NCI-H1092 (cell line): ENCODE measurements at regions not wholly inside any gene's neighbourhood (a gene's known extent, or its start where the extent isn't known, plus 50 kb on each side); places are given as distances from the start of the nearest gene placed in this dataset.

ENCODE experiments used
- DNase-seq: peaks from one replicate; lab custom pipeline; 2025; lab: John Stamatoyannopoulos, UW

GRCh38 chr13:104414771-104415170, 1348.6 kb upstream of the SLC10A2 start:
- no peak for DNase-seq

DNA sequence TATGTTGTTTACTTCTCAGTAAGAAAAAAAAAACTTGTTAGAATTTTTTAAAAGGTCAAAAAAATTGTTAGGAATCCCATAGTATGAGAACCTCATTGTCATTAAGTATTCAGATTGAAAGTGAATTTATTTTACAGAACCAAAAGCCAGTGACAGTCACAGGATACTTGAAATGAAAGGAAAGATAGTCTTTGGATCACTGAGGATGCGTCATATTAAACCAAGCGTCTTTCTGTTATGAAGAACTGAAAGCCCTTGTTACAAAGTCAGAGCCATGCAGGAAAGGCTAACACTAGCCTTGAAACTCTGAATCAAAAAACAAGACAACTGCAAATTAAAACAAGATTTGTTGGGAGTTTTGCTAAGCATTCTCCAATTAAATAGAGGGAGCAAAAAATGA, 1348.0 kb upstream of the SLC10A2 start:
- no peak for DNase-seq

DNA sequence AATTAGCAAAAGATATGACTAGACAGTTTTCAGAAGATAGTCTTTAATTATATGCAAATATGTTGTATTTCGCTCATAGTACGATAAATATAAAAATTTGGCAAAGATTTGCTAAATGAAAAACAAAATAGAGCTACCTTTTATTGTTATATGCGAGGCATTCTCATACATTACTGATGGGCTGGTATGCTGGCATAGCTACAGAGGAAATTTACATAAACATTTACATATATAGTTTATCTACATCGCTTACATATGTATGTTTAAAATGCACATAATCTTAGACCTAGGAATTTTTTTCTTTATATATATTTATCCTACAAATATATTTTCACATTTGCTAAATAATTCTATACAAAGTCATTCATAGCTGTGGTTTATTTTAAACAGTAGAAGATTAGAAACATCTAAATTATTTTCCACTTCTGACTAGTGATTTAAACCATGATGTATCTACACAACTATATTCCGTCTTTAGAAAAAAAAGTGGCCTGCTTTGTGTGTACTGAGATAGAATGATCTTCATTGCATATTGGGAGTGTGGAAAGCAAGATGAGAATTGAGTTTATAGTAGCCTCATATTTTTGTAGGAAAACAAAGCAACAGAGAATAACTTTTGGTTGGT, 1345.0 kb upstream of the SLC10A2 start:
- DNase-seq: no peak

GRCh38 chr13:104408733-104409132, 1342.5 kb upstream of the SLC10A2 start:
- DNase-seq: no peak

GRCh38 chr13:104404325-104404724, 1338.1 kb upstream of the SLC10A2 start:
- peak; percentile 1 for DNase-seq

DNA sequence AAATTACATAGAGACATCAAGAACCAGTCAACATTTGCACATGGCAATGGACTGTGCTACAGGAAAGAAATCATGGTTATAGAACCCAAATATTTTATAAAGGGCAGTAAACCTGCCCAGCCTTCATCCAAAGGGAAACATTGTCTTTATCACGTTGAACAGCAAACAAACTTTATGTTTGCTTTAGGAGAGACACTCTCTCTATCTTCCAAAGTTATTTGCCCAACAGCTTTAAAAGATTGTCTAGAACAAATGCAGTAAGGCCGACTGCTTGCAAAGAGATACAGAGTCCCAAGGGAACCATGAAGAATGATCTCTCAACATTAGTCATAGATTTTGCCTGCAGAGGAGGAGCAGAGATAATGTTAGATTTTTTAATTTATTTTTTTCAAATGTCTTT, 1323.5 kb upstream of the SLC10A2 start:
- DNase-seq: no peak

GRCh38 chr13:104387510-104387909, 1321.3 kb upstream of the SLC10A2 start:
- DNase-seq: no peak

DNA sequence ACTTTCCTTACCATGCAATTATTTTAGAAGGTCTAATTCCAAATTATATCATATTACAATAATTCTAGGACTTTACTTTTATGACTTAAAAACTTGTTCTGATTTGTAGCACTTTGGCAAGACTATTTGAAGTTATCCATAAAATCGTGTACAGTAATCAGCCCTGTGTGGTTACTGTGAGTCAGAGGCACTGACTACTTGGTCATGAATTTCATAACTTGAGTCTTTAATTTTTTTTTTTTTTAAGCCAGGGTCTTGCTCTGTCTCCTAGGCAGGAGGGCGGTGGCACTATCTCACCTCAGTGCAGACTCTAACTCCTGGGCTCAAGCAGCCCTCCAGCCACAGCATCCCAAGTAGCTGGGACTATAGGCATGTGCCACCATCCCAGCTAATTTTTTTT, 1319.2 kb upstream of the SLC10A2 start:
- no peak for DNase-seq

GRCh38 chr13:104382951-104383350, 1316.7 kb upstream of the SLC10A2 start:
- no peak for DNase-seq

DNA sequence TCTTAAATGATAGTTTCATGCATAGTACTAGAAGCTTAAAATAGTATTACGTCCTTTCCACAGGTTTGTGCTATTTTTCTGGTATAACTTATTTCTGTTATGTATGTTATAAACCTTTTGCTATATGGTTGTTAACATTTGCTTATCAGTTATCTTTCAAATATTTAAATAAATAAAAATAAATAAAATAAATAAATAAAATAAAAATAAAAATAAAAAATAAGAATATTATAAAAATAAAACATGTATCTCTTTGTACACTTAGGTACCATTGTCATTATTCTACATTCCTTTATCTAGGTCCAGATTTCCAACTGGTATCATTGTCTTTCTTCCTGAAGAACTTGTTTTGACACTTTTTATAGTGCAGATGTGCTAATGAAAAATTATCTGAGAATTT, 1310.4 kb upstream of the SLC10A2 start:
- no peak for DNase-seq

- DNase-seq: no peak
Observed at GRCh38 chr13:104375614-104376013, 1309.4 kb upstream of the SLC10A2 start.

DNA sequence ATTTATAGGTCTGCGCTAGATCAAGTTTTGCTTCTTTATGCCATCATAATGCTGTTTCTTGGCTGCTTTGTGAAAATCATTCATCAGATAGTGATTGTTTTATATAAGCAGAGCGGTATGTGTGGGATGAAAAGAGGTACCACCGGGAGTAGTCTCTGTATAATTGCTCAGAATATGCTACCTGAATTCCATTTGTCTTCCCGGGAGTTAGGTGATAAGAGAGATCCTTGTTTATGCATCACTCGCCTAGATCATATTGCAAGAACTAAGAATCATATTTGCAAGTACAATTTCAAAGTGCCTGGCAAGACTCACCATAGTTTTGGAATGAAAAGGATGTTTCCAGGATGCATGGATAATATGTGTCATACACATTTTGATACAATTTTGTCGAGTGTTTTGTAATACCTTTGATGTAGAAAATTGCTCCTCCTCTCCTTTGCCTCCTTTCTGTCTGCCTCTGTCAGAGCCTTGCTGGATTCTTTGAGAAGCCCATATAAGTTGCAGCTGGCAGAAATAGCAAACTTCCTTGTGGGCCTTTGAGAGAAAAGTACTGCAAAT, 1306.0 kb upstream of the SLC10A2 start:
- no peak for DNase-seq

DNA sequence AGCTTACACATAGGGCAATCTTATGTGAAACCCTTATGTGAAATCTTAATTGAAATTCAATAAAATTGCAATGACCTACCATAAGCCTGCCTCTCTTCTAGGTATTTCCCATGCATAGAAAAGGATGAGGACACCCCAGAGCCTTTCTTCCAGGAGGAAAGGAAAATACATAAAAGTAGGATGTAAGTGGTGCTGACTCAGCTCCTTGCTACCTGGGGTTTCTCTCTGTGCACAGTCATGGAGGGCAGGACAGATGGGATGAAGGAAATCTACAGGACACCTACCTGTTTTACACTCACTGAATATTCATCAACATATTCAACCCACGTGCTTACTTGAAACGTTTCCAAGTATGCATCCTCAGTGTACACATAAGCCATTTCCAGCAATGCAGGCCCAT, 1299.2 kb upstream of the SLC10A2 start:
- no peak for DNase-seq

DNA sequence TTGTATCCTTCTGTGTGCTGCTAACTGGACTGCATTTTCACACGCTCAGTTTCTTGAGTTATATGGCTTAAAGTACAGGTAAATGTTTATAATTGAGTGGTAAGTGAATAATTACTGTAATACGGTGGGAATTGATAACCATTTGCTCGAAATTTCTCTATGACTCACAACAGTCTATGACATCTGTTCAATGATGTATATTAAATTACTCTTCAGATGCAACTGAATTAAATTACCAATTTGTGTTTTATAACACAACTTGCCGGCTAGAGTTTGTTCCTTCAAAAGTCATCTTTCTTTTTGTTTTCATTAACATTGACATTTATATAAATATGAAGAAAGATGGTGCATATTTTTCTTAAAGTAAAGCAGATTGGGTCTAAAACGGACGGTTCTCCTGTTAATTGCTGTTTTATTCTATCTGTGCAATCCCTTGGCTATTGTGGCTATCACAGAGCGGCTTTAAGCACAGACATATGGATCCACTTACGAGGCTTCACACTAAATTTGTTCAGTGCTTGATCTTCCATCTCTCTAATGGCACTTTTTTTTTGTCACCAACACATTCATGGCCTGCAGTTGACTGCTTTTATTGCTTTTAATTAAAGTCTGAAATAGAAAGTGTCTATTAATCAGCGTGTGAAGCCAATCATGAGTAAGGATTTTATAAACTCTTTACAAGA, 1291.6 kb upstream of the SLC10A2 start:
- DNase-seq: no peak

DNA sequence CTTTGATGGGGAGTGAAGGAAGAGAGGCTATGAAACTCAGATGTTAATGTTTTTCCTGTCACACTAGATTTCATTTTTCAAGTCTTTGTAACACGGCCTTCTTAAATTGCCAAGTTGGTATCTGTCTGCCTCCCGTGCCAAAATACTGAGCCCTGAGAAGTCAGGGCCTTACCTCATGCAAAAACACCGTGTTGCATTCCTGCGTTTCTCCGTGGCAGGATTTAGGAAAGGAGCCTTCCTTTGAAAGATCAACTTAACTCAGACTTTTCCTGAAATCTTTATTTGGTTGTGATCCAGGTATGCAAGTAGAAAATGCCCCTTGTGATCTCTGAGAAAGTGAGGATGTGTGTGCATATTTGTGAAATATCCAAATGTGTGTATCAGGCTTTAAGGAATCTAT, 1291.0 kb upstream of the SLC10A2 start:
- DNase-seq: no peak

- no peak for DNase-seq
Observed at GRCh38 chr13:104355041-104355670, 1288.9 kb upstream of the SLC10A2 start.

DNA sequence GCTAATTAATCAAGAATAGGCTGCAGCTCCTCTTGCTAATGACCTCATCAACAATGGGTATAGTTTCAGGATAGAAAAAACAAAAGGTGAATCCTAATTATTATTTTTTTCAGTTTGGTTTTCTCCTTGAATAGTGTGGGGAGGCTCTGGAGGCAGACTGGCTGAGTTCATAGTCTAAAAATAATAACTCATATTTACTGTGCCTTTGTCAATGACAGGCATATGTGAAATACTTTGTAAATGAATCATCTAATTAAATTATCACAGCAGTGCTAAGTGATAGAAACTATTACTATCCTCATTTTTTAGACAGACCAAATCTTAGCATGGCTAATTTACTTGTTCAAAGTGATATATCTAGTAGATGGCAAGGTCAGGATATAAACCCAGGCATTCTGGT, 1261.0 kb upstream of the SLC10A2 start:
- no peak for DNase-seq

GRCh38 chr13:104326523-104326922, 1260.3 kb upstream of the SLC10A2 start:
- no peak for DNase-seq

GRCh38 chr13:104321756-104322155, 1255.5 kb upstream of the SLC10A2 start:
- no peak for DNase-seq

DNA sequence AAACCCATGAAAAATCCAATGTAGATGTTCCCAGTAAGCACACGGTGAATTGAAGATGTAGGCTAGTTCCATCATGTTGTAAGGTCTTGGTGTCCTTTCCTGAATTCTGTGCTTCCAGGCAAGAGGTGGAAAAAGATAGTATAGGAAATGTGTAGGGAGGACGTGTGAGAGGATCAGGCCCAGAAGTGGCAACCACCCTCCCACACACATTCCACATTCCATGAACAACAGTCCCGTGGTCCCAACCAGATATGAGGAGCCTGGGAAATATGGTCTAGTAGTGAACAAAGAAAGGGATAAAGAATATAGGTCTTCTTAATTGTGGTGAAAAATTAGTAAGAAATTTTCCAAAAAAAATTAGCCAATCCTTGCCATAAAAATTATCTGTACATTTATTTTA, 1254.2 kb upstream of the SLC10A2 start:
- DNase-seq: no peak

DNA sequence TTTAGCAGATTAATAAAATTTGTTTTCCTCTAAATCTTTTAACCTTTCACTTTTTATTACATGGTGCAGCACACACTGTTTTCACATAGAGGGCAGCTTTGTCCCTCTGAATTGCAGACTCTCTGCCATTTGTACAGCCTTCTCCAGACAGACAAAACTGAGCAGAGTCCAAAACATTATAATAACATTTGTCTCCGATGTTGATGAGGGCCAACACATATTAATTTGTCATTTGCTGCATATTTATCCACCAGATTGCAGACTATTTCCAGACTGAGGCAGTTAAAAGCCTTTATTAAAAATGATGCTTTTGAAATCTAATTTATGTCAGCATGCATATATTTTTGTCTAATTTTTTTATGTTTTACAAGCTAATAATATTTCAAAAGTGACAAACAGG, 1251.9 kb upstream of the SLC10A2 start:
- DNase-seq: peak; percentile 10

DNA sequence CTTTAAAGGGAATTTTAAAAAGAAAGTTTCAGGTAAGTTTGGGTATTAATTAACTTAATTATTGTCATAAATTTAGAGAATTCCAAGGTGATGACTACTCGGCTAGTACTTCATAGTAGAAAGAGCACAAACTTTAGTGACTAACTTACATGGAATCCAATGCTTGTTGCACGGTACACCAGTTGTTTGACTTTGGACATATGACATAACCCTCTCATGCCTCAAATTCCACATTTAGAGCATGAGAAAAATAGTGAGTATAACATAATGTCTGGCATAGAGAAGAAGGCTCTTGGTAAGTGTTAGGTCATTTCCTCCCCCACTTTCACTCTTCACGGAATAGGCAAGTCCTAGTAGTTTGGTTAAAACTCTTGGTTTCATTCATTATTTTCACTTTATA, 1249.4 kb upstream of the SLC10A2 start:
- DNase-seq: no peak

- no peak for DNase-seq
Observed at GRCh38 chr13:104314926-104315535, 1248.8 kb upstream of the SLC10A2 start.
